ENCODE measurements at regions not wholly inside any gene's neighbourhood (a gene's known extent, or its start where the extent isn't known, plus 50 kb on each side); places are given as distances from the start of the nearest gene placed in this dataset.
"Not testable (repeated sequence)": the region's sequence is repeated elsewhere in the genome, so short reads cannot be mapped to it uniquely, and the experiment has no call there.

- no peak overlapping the region for H3K4me3 Mint-ChIP-seq (ENCODE audit: low read depth)
- no peak for DNase-seq (ENCODE audit: low spot score, unreplicated experiment)
- no peaks in the 10 kb centered on the region for H3K36me3 Mint-ChIP-seq (ENCODE audit: insufficient read depth)
- no peaks in the 10 kb centered on the region for H3K9me3 Mint-ChIP-seq (ENCODE audit: low read depth)
- no peak overlapping the region for H3K27ac Mint-ChIP-seq
- H3K4me1 Mint-ChIP-seq (ENCODE audit: low read depth), result peaks cover 20% of the 10 kb centered on the region
- H3K27me3 Mint-ChIP-seq, result peaks cover 38% of the 10 kb centered on the region
- no peak for TF ChIP-seq CTCF (IDR thresholded peaks at IDR 0.05; ENCODE audit: unreplicated experiment)
These were observed 228.6 kb upstream of the JARID2 start for GRCh38 chr6:15017261-15017660.

- Mint-ChIP-seq H3K36me3 (ENCODE audit: insufficient read depth) (no peaks in the 10 kb centered on the region), H3K27ac (no peak overlapping the region), H3K9me3 (ENCODE audit: low read depth) (no peaks in the 10 kb centered on the region), H3K4me3 (ENCODE audit: low read depth) (no peak overlapping the region), H3K27me3 (peaks cover 38% of the 10 kb centered on the region), H3K4me1 (ENCODE audit: low read depth) (peaks cover 20% of the 10 kb centered on the region)
- no peak for DNase-seq (ENCODE audit: low spot score, unreplicated experiment)
- TF ChIP-seq CTCF (IDR thresholded peaks at IDR 0.05; ENCODE audit: unreplicated experiment), result no peak
These were observed 228.1 kb upstream of the JARID2 start for GRCh38 chr6:15017803-15018202.

GRCh38 chr6:15020119-15020770 is 225.6 kb upstream of the JARID2 start:
- Mint-ChIP-seq H3K9me3 (ENCODE audit: low read depth) (no peaks in the 10 kb centered on the region), H3K4me1 (ENCODE audit: low read depth) (peaks cover 20% of the 10 kb centered on the region), H3K4me3 (ENCODE audit: low read depth) (no peak overlapping the region), H3K27me3 (peaks cover 27% of the 10 kb centered on the region), H3K36me3 (ENCODE audit: insufficient read depth) (no peaks in the 10 kb centered on the region), H3K27ac (no peak overlapping the region)
- DNase-seq (ENCODE audit: low spot score, unreplicated experiment), result no peak
- TF ChIP-seq CTCF (IDR thresholded peaks at IDR 0.05; ENCODE audit: unreplicated experiment), result no peak

GRCh38 chr6:15021074-15021473 is 224.8 kb upstream of the JARID2 start:
- peaks cover 22% of the 10 kb centered on the region for H3K27me3 Mint-ChIP-seq
- no peaks in the 10 kb centered on the region for H3K36me3 Mint-ChIP-seq (ENCODE audit: insufficient read depth)
- no peak for DNase-seq (ENCODE audit: low spot score, unreplicated experiment)
- no peak overlapping the region for H3K27ac Mint-ChIP-seq
- no peak overlapping the region for H3K4me3 Mint-ChIP-seq (ENCODE audit: low read depth)
- peaks cover 20% of the 10 kb centered on the region for H3K4me1 Mint-ChIP-seq (ENCODE audit: low read depth)
- no peak for TF ChIP-seq CTCF (IDR thresholded peaks at IDR 0.05; ENCODE audit: unreplicated experiment)
- no peaks in the 10 kb centered on the region for H3K9me3 Mint-ChIP-seq (ENCODE audit: low read depth)

GRCh38 chr6:15023018-15023417 is 222.9 kb upstream of the JARID2 start:
- not testable (repeated sequence) for H3K27ac Mint-ChIP-seq; DNase-seq (ENCODE audit: low spot score, unreplicated experiment); H3K9me3 Mint-ChIP-seq (ENCODE audit: low read depth); H3K4me3 Mint-ChIP-seq (ENCODE audit: low read depth); H3K36me3 Mint-ChIP-seq (ENCODE audit: insufficient read depth); H3K27me3 Mint-ChIP-seq
- peaks cover 21% of the 10 kb centered on the region for H3K4me1 Mint-ChIP-seq (ENCODE audit: low read depth)

- Mint-ChIP-seq H3K4me1 (ENCODE audit: low read depth) (peaks cover 19% of the 10 kb centered on the region), H3K27me3 (peaks cover 9% of the 10 kb centered on the region), H3K4me3 (ENCODE audit: low read depth) (no peak overlapping the region), H3K36me3 (ENCODE audit: insufficient read depth) (no peaks in the 10 kb centered on the region), H3K9me3 (ENCODE audit: low read depth) (no peaks in the 10 kb centered on the region), H3K27ac (no peak overlapping the region)
- DNase-seq (ENCODE audit: low spot score, unreplicated experiment), result no peak
- no peak for TF ChIP-seq CTCF (IDR thresholded peaks at IDR 0.05; ENCODE audit: unreplicated experiment)
These were observed 222.4 kb upstream of the JARID2 start for GRCh38 chr6:15023448-15023847.

All from progenitor cell of endocrine pancreas (in vitro differentiated cells).